Sigmoid colon (tissue), 4 donors: ENCODE measurements at regions not wholly inside any gene's neighbourhood (a gene's known extent, or its start where the extent isn't known, plus 50 kb on each side); places are given as distances from the start of the nearest gene placed in this dataset.

Experiments used
- CTCF ChIP-seq, 4 experiments: fragments of 450-650 bp in 3 of 4; fragments of 200-600 bp in 1 of 4; IDR thresholded peaks; one replicate each; pipeline ENCODE4 v1.5.1; 2016 to 2019; ENCODE audit warnings: antibody characterized with exemption in 4 of 4, mild to moderate bottlenecking in 3 of 4, moderate library complexity in 2 of 4
- POLR2A ChIP-seq, 2 donors: fragments of 450-650 bp; IDR thresholded peaks; one replicate each; pipeline ENCODE4 v1.6.1; 2016; ENCODE audit warnings: antibody characterized with exemption in 2 of 2, mild to moderate bottlenecking in 2 of 2, moderate library complexity in 2 of 2
- POLR2AphosphoS5 ChIP-seq, 4 donors: sonication (generic); formaldehyde crosslinking; IDR thresholded peaks; one replicate each; pipeline ENCODE4 v1.6.1; 2017; ENCODE audit warnings: antibody characterized with exemption in 4 of 4

- TF ChIP-seq CTCF (IDR thresholded peaks at IDR 0.05), result no peak
- TF ChIP-seq POLR2AphosphoS5 (IDR thresholded peaks at IDR 0.05), result peak in 3 of 4 donors; percentile 14 to 68 (median 63)
- TF ChIP-seq POLR2A (IDR thresholded peaks at IDR 0.05), result no peak
Measured at GRCh38 chr5:162939991-162940390, 497.4 kb upstream of the CCNG1 start.
